Adipose tissue (tissue), 3 donors: ENCODE measurements at regions not wholly inside any gene's neighbourhood (a gene's known extent, or its start where the extent isn't known, plus 50 kb on each side); places are given as distances from the start of the nearest gene placed in this dataset.

ENCODE experiments used
- H3K27ac ChIP-seq: one replicate; pipeline ENCODE4 v1.5.1; 2013; ENCODE audit warnings: low read depth, low read length
- WGBS, 3 donors: extraction: QIAGEN DNeasy Blood & Tissue Kit; methylation state at CpG; one replicate each; pipeline ENCODE4 v1.1.7; 2013; 5-methylcytosine and 5-hydroxymethylcytosine counted together
- donor health status: healthy with polysubstance abuse.
- donor health status: Bipolar disorder and iron deficiency.
- donor health status: healthy.

DNA sequence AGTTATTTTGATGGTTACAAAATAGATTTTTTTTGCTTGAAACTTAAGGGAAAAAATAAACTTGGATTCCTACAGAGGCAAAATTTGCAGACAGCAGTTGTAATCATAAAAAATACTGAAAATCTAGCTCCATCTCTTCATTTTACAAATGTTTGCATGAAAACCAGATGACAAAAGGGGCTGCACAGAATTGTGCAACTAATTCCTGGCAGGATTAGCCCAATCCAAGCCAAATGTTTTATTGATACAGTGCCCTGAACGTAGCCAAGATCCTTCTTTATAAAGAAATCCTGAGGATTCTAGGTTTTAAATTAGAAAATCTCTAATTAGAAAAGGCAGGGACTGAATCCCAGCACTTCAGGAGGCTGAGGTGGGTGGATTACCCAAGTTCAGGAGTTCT, 356.4 kb upstream of the SEL1L start:
- H3K27ac ChIP-seq: no peak overlapping the region
- WGBS, 3 donors: 33 to 60% (median 39%) methylated on average over 1 of the region's 1 CpG

DNA sequence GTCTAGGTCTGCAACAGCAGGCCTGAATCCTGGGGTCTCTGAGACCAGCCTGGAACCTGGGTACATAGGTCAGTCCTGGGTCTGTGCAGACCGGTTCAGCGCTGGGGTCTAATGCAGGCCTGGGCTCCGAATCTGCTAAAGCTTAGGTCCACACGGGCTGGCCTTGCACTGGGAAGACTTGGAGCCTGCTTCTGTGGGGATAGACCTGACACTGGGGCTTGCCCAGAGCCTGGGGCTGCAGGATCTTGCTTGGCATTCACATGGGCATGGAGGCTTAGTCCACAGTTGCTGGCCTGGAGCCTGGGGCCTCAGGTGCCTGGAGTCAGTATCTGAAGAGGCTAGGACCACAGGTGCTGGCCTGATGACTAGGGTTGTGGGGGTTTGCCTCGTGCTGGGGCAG, 369.8 kb upstream of the SEL1L start:
- WGBS, 3 donors: 78 to 82% (median 78%) methylated on average over 5 of the region's 5 CpGs
- no peak overlapping the region for H3K27ac ChIP-seq

DNA sequence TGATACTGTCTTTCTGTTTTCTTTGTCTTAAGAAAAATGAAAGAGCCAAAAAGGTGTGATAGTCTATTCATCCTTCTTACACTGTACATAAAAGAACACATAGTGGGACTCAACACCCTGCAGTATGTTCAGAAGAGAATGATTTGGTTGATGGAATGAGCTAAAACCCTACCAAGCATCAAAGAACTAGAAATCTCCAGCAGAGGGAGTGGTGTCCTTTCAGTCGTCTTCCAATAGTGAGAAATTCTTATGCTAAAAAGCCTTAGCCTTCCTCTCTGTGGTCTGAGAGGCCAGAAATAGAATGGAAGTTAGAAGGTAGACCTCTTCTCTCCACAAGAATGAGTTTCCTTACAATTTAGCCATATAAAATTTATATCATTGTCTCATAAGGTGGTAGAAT, 393.4 kb upstream of the SEL1L start:
- no peak overlapping the region for H3K27ac ChIP-seq
- 11 to 29% (median 16%) methylated on average over 1 of the region's 1 CpG for WGBS, 3 donors

DNA sequence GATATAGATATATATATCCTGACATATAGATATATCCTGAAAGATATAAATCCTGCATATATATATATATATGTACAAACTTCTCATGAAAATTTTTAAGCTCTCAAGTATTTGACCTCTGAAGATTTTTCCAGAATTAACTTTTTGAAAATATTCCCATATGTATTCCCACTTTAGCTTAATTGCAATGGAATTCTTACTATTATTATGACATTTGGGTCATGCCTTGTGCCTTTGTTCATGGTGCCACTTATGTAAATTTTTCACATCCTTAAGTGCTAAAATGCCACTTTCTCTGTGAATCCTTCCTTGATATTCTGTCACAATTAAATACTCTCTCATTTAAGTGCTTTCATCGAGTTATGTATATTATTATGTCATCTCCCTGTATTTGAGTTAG, 398.2 kb upstream of the SEL1L start:
- H3K27ac ChIP-seq: no peak overlapping the region
- WGBS, 3 donors: 68 to 73% (median 70%) methylated on average over 1 of the region's 1 CpG

DNA sequence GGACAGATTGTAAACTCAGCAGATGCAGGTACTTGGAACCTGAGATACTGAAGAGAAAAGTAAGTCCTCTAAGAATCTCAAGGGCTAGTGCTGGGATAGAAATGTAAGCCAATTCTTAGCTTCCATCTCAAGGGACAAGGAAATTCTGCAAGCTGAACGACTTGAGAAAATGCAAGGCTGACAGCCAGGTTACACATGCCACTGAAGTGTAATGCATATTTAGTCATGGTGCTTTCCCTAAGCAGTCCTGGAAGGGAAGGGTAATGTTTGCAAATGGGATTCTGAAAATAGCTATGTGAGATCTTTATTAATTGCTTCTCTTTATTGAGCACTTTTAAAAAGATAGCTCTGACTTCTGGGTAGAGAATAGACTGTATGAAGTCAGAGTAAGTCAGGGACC, 402.7 kb upstream of the SEL1L start:
- H3K27ac ChIP-seq: no peak overlapping the region
- WGBS, 3 donors: 14 to 35% (median 31%) methylated on average over 1 of the region's 1 CpG

DNA sequence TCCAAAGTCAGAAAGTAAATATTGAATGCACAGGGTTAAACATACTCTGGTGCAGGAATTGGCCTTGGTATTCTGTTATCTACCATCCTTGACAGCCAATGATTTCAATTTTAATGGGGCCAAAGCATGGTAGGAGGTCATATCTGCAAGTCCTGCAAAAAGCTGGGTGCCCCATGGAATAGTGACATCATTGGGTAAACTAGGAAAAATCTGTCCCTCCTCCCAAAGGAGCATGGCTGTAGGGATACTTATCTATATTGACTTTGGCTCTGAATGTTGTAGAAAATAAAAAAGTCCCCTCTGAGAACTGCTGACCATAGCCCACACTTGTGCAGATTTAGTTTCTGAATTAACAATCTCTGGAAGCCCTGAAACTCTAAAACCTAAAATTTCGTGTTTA, 403.2 kb upstream of the SEL1L start:
- 34 to 52% (median 44%) methylated on average over 1 of the region's 1 CpG for WGBS, 3 donors
- no peak overlapping the region for H3K27ac ChIP-seq

DNA sequence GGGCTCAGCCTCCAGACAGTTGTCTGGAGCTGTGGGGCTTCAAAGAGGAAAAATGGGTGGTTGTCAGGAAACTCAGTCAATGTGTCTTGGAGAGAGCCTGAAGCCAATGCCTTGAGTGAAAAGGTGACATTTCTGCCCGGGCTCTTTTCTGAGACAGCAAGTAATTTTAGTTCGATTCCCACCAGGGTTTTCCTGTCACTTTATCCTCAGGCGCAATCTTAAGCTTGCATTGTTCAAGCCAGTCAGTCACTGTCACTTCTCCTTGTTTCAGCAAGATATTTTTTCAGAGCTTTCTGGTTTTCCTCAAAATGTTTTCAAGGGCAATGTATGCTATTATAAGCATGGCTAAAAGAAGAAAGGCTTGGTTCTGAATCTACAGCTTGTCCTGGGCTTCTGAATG, 404.7 kb upstream of the SEL1L start:
- no peak overlapping the region for H3K27ac ChIP-seq
- WGBS, 3 donors: 53 to 84% (median 67%) methylated on average over 3 of the region's 3 CpGs

DNA sequence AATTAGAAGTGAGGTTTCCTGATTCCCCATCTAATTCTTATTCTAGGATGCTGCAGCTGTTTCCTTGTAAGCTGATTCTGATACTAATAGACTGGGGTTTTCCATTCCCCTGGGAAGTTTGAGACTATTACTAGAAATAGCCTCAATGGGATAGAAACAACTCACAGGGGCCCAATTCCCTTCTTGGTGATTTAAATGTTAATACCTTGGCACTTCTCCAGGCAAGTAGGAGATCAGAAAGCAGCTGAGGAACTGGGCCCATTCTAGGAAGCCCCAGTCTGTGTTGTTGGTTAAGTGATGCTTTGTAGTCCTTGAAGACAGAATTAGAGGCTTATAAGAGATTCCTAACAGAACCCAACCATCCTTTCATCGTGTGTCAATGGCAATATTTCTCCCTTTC, 407.0 kb upstream of the SEL1L start:
- WGBS, 3 donors: 45 to 63% (median 57%) methylated on average over 1 of the region's 1 CpG

DNA sequence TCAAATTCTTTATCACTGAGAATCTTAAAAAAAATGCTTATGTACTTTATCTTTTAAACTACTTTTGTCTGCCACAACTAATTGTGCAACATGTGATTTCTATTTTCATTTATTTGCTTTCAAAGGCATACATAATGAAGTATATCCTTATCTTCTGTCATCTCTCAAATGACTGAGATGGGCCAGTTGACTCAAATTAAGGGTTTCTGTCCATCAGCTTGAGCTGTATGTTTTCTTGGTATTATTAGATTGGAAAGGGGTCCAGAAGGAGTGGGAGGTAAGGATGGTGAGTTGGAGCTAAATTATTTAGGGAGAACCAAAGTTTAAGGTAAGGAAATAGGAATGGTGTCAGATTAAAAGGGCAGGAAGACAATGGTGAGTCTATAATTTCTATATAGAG, 408.4 kb upstream of the SEL1L start:
- H3K27ac ChIP-seq: no peak overlapping the region

More for the DNA sequence above, 407.0 kb upstream of the SEL1L start:
- no peak overlapping the region for H3K27ac ChIP-seq

DNA sequence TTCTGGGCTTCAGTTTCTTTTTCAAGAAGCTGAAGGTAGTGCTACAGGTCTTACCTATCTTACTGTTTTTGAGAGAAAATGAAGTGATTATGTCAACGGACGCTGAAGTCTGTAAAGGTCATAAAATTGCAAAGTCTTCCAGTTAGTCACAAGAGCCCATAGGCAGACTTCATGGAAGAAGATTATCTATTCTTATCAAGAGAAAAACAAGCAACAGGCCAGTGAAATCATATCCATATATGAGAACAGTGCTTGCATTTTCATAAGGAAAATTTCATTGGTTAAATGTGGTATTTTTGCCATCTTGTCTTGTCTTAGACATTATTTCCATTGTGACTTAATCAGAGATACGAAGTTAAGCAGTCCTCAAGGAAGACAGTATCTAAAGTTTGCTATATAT, 412.7 kb upstream of the SEL1L start:
- no peak overlapping the region for H3K27ac ChIP-seq
- 87 to 93% (median 91%) methylated on average over 3 of the region's 3 CpGs for WGBS, 3 donors

DNA sequence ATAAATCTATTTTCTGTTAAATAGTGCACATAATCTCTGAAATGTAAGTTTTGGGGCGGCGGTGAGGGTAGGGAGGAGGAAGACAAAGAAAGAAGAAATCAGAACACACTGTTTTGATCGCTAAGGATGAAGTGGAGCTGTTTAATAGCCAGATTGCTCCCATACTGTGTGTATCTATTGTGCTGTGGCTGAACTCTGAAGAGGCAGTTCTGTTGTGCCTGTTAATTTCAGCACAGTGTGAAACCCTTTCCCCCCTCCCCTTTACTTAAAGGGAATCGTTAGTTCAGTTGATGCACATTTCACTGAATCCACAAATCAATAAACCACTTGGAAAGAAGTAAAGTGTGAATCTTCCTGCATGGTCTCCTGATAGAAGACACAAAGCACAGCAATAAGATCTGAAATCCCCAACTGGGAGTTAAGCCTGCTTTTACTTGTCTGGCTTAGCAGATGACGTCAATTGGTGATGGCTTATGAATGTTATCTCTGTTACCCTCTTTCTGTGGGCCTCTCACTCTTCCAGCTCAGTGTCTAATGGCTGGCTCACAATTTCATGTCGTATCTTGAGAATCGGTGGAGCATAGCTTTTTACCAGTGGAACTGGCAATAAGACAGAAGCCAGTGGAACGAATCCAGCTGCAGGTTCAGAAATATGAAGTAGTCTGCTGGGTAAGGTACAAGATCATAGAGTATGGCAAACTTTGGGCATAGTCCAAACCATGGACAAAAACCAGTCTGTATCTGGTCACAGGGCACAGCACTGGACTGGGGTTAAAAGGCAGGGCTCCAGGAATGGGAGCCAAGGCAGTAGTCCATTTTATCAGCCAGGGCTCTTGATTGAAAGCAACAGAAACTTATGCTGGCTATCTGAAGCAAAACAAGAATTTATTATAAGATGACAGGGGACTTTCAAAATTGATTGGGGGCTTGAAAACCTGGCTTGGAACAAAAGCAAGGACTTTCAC, 413.5 kb upstream of the SEL1L start:
- WGBS, 3 donors: 64 to 70% (median 65%) methylated on average over 8 of the region's 8 CpGs
- H3K27ac ChIP-seq: no peak overlapping the region

DNA sequence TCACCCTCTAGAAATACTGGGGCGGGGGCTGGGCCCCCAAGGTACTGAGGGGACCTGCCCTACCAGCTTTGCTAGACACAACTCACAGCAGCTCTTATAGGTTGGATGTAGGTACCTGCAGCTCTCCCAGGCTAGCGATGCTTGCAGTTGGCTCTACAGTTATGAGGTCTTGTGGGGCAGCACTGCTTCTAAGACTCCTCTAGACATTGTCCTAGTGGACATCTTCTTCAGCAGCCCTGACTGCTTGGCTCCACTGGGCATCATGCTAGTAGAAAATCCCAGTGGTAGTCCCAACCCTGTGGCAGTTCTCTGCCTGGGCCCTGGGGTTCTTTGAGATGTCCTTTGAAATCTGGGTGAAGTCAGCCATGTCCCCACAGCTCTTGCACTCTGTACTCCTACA, 419.3 kb upstream of the SEL1L start:
- no peak overlapping the region for H3K27ac ChIP-seq
- WGBS, 3 donors: 71 to 86% (median 77%) methylated on average over 2 of the region's 2 CpGs

DNA sequence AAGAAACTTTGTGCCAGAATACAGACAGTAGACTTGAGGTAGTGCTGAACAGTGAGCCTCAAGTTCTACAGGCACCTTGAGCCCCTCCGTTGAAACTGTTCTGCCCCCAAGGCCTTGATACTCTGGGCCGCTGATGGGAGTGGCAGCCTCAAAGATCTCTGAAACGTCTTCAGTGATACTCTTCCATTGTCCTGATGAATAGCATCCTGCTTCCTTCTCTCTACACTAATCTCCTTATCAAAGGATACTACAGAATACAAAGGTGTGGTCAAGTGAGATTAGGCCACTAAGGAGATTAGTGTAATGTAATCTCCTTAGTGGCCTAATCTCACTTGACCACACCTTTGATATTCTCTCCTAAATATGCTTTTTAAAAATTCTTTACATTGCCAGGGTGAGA, 419.8 kb upstream of the SEL1L start:
- H3K27ac ChIP-seq: no peak overlapping the region
- WGBS, 3 donors: 53 to 77% (median 77%) methylated on average over 3 of the region's 3 CpGs

DNA sequence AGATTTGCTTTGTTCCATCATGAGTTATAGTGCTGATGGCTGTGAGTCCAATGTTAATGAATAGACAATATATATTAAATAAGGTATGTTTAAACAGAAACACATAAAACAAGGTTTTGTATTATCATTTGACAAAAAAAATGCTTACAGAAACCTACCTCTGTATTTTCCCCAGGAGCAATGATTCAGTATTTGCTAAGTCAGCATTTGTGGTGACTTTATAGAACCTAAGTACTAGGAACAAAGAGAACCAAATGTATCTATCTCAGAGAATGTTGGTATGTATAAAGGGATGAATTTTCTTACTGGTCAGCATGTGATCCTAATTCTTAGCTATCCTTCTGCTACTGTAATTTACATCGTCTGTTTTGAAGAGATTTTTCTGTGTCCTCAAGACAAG, 421.5 kb upstream of the SEL1L start:
- 74 to 85% (median 79%) methylated on average over 1 of the region's 1 CpG for WGBS, 3 donors

DNA sequence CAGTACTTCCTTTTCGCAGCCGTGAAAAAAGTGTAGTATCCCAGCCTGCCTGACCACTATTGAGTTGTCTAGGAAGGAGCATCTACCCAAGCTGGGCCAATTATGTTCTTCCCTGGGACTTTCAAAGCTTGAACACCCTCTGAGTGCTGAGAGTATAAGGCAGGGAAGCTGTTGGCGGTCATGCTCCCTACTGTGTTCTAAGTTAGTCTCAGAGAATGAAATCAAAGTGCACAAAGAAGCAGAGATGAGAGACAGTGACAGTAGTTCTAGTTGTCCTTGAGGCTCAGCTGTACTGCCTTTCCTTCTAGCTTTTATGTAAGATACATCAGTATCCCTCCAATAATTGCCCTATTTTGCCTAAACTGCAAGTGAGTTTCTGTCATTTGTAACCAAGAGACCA, 427.1 kb upstream of the SEL1L start:
- no peak overlapping the region for H3K27ac ChIP-seq
- WGBS, 3 donors: 88 to 92% (median 90%) methylated on average over 3 of the region's 3 CpGs

More for the DNA sequence above, 421.5 kb upstream of the SEL1L start:
- no peak overlapping the region for H3K27ac ChIP-seq

DNA sequence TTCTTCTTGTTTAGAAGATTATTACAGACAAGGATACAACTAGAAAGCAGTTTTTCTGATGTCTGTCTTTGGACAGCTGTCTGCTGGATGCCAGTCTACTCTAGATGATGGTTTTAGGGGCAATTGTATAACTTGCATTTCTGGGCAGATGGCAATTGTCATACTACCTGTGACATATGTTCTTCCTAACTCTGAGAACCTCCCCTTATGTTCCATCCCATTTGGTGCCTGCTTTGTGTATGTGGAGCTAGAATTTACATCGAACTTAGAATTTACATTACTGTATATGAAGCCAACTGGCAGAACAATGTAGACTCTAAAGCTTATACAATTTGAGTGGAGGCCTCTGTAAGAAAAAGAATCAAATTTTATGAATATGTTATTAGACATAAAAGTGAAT, 430.2 kb upstream of the SEL1L start:
- WGBS, 3 donors: 69 to 85% (median 75%) methylated on average over 1 of the region's 1 CpG

DNA sequence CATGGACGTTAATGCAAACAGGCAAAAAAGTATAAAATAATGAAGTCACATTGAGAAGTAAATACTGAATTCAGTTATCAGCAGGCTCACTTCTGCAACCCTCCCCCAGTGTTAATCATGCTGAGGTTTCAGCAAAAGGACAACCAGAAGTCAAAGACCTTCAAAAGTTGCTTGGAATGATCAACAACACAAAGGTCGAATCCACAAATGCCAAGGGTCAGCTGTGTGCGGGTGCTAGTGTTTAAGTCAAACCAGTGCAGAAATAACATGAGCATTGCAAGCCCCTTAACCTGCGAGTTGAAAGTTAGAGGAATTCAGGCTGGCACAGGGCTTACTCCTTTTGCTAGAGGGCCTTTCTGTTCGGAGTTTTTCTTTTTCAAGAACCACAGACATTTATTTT, 436.7 kb upstream of the SEL1L start:
- 56 to 70% (median 70%) methylated on average over 5 of the region's 5 CpGs for WGBS, 3 donors
- no peak overlapping the region for H3K27ac ChIP-seq

More for the DNA sequence above, 430.2 kb upstream of the SEL1L start:
- H3K27ac ChIP-seq: no peak overlapping the region

DNA sequence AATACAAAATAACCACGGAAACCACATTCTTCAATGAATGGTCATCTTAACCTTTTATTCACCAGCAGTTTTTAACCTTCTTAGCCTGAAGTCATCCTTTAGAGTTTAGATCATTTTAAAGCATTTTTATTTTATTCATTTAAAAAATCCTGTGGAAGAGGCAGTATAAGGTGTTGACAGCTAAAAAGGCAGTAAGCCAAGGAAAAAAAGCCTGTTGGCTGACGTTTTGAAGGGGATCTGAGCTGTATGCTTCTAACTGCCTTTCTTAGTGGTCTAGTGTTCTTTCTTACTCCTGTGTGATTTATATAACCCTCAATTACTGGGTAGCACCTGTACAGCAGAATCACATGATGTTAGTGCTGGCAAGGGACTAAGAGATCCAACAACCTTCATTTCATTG, 438.3 kb upstream of the SEL1L start:
- 28 to 34% (median 29%) methylated on average over 2 of the region's 2 CpGs for WGBS, 3 donors
- no peak overlapping the region for H3K27ac ChIP-seq

DNA sequence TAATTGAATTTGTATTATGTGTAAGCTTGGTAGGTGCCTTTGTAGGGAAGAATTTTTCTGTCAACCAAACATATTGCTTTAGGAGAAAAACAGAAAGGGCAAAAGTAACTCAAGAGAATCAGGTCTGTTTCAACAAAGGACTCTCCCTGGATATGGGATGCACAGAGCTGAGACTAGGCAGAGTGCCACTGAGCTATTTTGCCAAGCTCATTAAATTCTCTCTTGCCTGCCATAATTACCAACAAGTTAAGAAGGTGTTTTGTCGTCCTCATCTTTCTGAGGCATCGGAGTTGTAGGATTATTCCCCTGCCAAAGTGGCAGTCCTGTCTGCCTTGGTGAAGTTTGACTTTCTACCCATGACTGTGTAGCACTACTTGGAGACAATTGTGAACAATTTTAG, 438.9 kb upstream of the SEL1L start:
- 80 to 88% (median 82%) methylated on average over 2 of the region's 2 CpGs for WGBS, 3 donors
- H3K27ac ChIP-seq: no peak overlapping the region

DNA sequence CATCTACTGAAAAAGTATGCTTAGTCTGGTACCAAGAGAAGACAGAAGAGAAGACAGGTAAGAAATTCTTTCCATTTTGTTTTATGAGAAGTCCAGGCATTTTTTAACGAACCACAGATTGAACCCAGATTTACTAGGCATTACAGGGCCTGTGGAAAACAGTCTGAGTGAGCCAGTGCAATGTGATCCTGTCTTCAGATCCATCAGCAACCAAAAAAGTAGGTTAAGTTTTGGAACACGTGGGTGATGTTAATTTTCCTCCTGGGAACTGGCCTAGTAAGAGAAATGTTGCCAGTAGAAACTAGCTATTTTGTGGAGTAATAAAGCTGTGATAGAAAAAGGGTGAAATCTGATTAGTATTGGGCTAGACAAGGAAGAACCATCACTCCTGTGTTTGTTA, 440.9 kb upstream of the SEL1L start:
- 51 to 56% (median 53%) methylated on average over 2 of the region's 2 CpGs for WGBS, 3 donors
- H3K27ac ChIP-seq: no peak overlapping the region
